HEK293 (cell line): ENCODE measurements at regions not wholly inside any gene's neighbourhood (a gene's known extent, or its start where the extent isn't known, plus 50 kb on each side); places are given as distances from the start of the nearest gene placed in this dataset.

Source experiments
- CTCF ChIA-PET: fragments of 350-600 bp; formaldehyde crosslinking; extraction: SDS; loops from one replicate; lab custom pipeline; 2021; ENCODE audit warnings: antibody characterized with exemption; lab: Yijun Ruan, JAX
- POLR2A ChIA-PET: fragments of 300-600 bp; formaldehyde crosslinking; extraction: SDS; loops from one replicate; lab custom pipeline; 2020; ENCODE audit warnings: antibody characterized with exemption, inconsistent platforms; lab: Yijun Ruan, JAX
- H3K27ac ChIP-seq: fragments of 200-500 bp; sonication (Bioruptor generic); 2 replicates; pipeline ENCODE4 v1.5.1; 2014; ENCODE audit warnings: low read depth, low read length, control low read depth, inconsistent platforms; ENCODE audit errors: extremely low read depth
- H3K36me3 ChIP-seq, 2 experiments: fragments of 200-500 bp in 1 of 2; sonication (Bioruptor generic) in 1 of 2; 1 replicate in 1 of 2; 2 replicates in 1 of 2; pipeline ENCODE4 v1.5.1; 2014 to 2017; ENCODE audit warnings: inconsistent platforms in 2 of 2, low read length in 2 of 2; ENCODE audit not compliant: control insufficient read depth in 2 of 2, insufficient read depth in 1 of 2
- H3K4me1 ChIP-seq: fragments of 200-500 bp; sonication (Bioruptor generic); 2 replicates; pipeline ENCODE4 v1.5.1; 2014; ENCODE audit warnings: mild to moderate bottlenecking, low read length, inconsistent platforms; ENCODE audit not compliant: control insufficient read depth, insufficient read depth
- H3K4me3 ChIP-seq: 2 replicates; pipeline ENCODE4 v1.5.1; 2011; ENCODE audit warnings: low read depth, mild to moderate bottlenecking, control low read depth, low read length, moderate library complexity
- H3K9me3 ChIP-seq: fragments of 200-500 bp; sonication (Bioruptor generic); 2 replicates; pipeline ENCODE4 v1.5.1; 2014; ENCODE audit warnings: low read depth, low read length, inconsistent platforms; ENCODE audit not compliant: control insufficient read depth, insufficient read depth
- AEBP2 ChIP-seq: fragments of 450-650 bp; formaldehyde crosslinking; IDR thresholded peaks from 2 replicates; pipeline ENCODE4 v1.5.1; 2016; ENCODE audit warnings: missing biosample characterization, missing genetic modification characterization, borderline replicate concordance
- IKZF3 ChIP-seq: fragments of 450-650 bp; IDR thresholded peaks from 2 replicates; pipeline ENCODE4 v1.5.0; 2018; ENCODE audit warnings: missing biosample characterization, mild to moderate bottlenecking, missing genetic modification characterization, moderate library complexity
- KLF17 ChIP-seq: fragments of 450-650 bp; formaldehyde crosslinking; IDR thresholded peaks from 2 replicates; pipeline ENCODE4 v1.5.1; 2016; ENCODE audit warnings: missing biosample characterization, missing genetic modification characterization
- MYNN ChIP-seq: fragments of 450-650 bp; formaldehyde crosslinking; IDR thresholded peaks from 2 replicates; pipeline ENCODE4 v1.5.1; 2016; ENCODE audit warnings: missing biosample characterization, missing genetic modification characterization, borderline replicate concordance
- SCRT1 ChIP-seq: fragments of 450-650 bp; formaldehyde crosslinking; IDR thresholded peaks from 2 replicates; pipeline ENCODE4 v1.5.1; 2016; ENCODE audit warnings: missing biosample characterization, missing genetic modification characterization, borderline replicate concordance
- SCRT2 ChIP-seq: fragments of 450-650 bp; formaldehyde crosslinking; IDR thresholded peaks from 2 replicates; pipeline ENCODE4 v1.5.1; 2016; ENCODE audit warnings: missing biosample characterization, missing genetic modification characterization
- SP3 ChIP-seq: fragments of 450-650 bp; formaldehyde crosslinking; IDR thresholded peaks from 2 replicates; pipeline ENCODE4 v1.5.1; 2016; ENCODE audit warnings: missing biosample characterization, missing genetic modification characterization
- YY1 ChIP-seq: fragments of 450-650 bp; formaldehyde crosslinking; IDR thresholded peaks from 2 replicates; pipeline ENCODE4 v1.5.1; 2018; ENCODE audit warnings: missing biosample characterization, missing genetic modification characterization
- ZBTB17 ChIP-seq: fragments of 450-650 bp; formaldehyde crosslinking; IDR thresholded peaks from 2 replicates; pipeline ENCODE4 v1.5.1; 2016; ENCODE audit warnings: missing biosample characterization, missing genetic modification characterization
- ZBTB48 ChIP-seq: fragments of 450-650 bp; formaldehyde crosslinking; IDR thresholded peaks from 2 replicates; pipeline ENCODE4 v1.5.1; 2016; ENCODE audit warnings: missing biosample characterization, missing genetic modification characterization
- ZNF112 ChIP-seq: fragments of 450-650 bp; formaldehyde crosslinking; IDR thresholded peaks from 2 replicates; pipeline ENCODE4 v1.5.0; 2017; ENCODE audit warnings: missing biosample characterization, missing genetic modification characterization
- ZNF140 ChIP-seq: fragments of 450-650 bp; formaldehyde crosslinking; IDR thresholded peaks from 2 replicates; pipeline ENCODE4 v1.5.1; 2016; ENCODE audit warnings: missing biosample characterization, missing genetic modification characterization
- ZNF202 ChIP-seq: fragments of 450-650 bp; formaldehyde crosslinking; IDR thresholded peaks from 2 replicates; pipeline ENCODE4 v1.5.1; 2016; ENCODE audit warnings: missing biosample characterization, missing genetic modification characterization, borderline replicate concordance
- ZNF548 ChIP-seq: fragments of 450-650 bp; formaldehyde crosslinking; IDR thresholded peaks from 2 replicates; pipeline ENCODE4 v1.5.1; 2016; ENCODE audit warnings: missing biosample characterization, missing genetic modification characterization
- ZNF555 ChIP-seq: fragments of 450-650 bp; formaldehyde crosslinking; conservative IDR thresholded peaks from 2 replicates; pipeline ENCODE4 v1.5.1; 2017; ENCODE audit warnings: missing biosample characterization, mild to moderate bottlenecking, missing genetic modification characterization, inconsistent platforms
- ZNF560 ChIP-seq: fragments of 450-650 bp; formaldehyde crosslinking; IDR thresholded peaks from 2 replicates; pipeline ENCODE4 v1.5.1; 2017; ENCODE audit warnings: missing biosample characterization, missing genetic modification characterization, borderline replicate concordance
- ZNF664 ChIP-seq: fragments of 450-650 bp; formaldehyde crosslinking; IDR thresholded peaks from 2 replicates; pipeline ENCODE4 v1.5.1; 2016; ENCODE audit warnings: missing biosample characterization, missing genetic modification characterization
- ZNF830 ChIP-seq: fragments of 450-650 bp; IDR thresholded peaks from 2 replicates; pipeline ENCODE4 v1.5.0; 2018; ENCODE audit warnings: missing biosample characterization, missing genetic modification characterization, low read depth, mild to moderate bottlenecking, moderate library complexity
- ZXDB ChIP-seq: fragments of 450-650 bp; formaldehyde crosslinking; IDR thresholded peaks from 2 replicates; pipeline ENCODE4 v1.5.1; 2016; ENCODE audit warnings: missing biosample characterization, missing genetic modification characterization
- TF ChIP-seq, protein P1 (sequence below): fragments of 450-650 bp; formaldehyde crosslinking; IDR thresholded peaks from 2 replicates; pipeline ENCODE4 v1.5.1; 2016; ENCODE audit warnings: missing biosample characterization, missing genetic modification characterization, borderline replicate concordance
- TF ChIP-seq, protein P2 (sequence below): fragments of 450-650 bp; formaldehyde crosslinking; IDR thresholded peaks from 2 replicates; pipeline ENCODE4 v1.5.1; 2016; ENCODE audit warnings: missing biosample characterization, missing genetic modification characterization

GRCh38 chr11:69889400-69890318 is 70.4 kb upstream of the FGF3 start:
- TF ChIP-seq ZBTB48 (tag by site-specific recombination) = no peak
- TF ChIP-seq ZNF664 (tag by site-specific recombination) = no peak
- no peak for TF ChIP-seq SCRT1
- TF ChIP-seq ZNF555 (tag by site-specific recombination) = no peak
- no peak for TF ChIP-seq AEBP2 (tag by site-specific recombination)
- TF ChIP-seq MYNN (tag by site-specific recombination) = no peak
- TF ChIP-seq, all 188 proteins: peak for 0
- Histone ChIP-seq H3K4me1 (no peaks in the 10 kb centered on the region), H3K4me3 (no peak overlapping the region), H3K27ac (no peak overlapping the region), H3K36me3 (no peaks in the 10 kb centered on the region), H3K9me3 (no peaks in the 10 kb centered on the region)
- CTCF ChIA-PET = interaction anchor here (0.6 to 3.9 kb wide), 20 partner anchors 12 to 490 kb away, joined by 3 to 20 read pairs (median 4); no protein-coding TSS in a partner anchor
- POLR2A ChIA-PET = no interaction called here

DNA sequence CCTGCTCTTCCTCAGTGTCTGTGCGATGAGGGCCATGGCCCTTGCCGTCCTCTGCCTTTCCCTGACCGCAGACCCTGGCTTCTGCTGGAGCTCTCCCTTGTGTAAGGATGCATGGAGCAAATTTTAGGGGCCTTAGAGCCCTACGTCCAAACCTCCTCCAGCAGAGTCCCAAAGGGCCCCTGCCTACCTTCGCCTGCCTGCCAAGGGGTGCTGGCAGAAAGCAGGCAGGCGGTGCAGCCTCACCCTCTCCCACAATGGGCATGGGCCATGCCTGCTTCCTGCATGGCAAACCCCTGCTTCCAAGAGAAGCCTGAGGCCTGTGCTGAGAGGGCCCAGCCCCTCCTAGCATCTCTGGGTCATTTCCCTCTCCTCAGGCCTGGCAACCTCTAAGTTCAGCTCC is 71.3 kb upstream of the FGF3 start:
- H3K9me3 ChIP-seq = no peaks in the 10 kb centered on the region
- no peaks in the 10 kb centered on the region for H3K36me3 ChIP-seq
- ChIA-PET POLR2A (no interaction called here), CTCF (interaction anchor here (0.6 to 3.9 kb wide), 6 partner anchors 11 to 205 kb away, joined by 3 to 20 read pairs (median 4); no protein-coding TSS in a partner anchor)
- no peak for TF ChIP-seq ZBTB48 (tag by site-specific recombination)
- TF ChIP-seq ZNF560 = no peak
- no peak for TF ChIP-seq ZBTB17
- no peak for TF ChIP-seq ZNF548 (tag by site-specific recombination)
- no peak for TF ChIP-seq SP3 (tag by site-specific recombination)
- no peak for TF ChIP-seq ZXDB (tag by site-specific recombination)
- H3K27ac ChIP-seq = no peak overlapping the region
- no peaks in the 10 kb centered on the region for H3K4me1 ChIP-seq
- H3K4me3 ChIP-seq = no peak overlapping the region

GRCh38 chr11:69891421-69892236 is 72.4 kb upstream of the FGF3 start:
- CTCF ChIA-PET = interaction anchor here (1.1 to 3.6 kb wide), 5 partner anchors 8 to 207 kb away, joined by 4 to 20 read pairs (median 4); no protein-coding TSS in a partner anchor
- Histone ChIP-seq H3K9me3 (no peaks in the 10 kb centered on the region), H3K4me1 (no peaks in the 10 kb centered on the region), H3K36me3 (no peaks in the 10 kb centered on the region), H3K27ac (no peak overlapping the region), H3K4me3 (no peak overlapping the region)
- POLR2A ChIA-PET = no interaction called here
- TF ChIP-seq, protein P1, sequence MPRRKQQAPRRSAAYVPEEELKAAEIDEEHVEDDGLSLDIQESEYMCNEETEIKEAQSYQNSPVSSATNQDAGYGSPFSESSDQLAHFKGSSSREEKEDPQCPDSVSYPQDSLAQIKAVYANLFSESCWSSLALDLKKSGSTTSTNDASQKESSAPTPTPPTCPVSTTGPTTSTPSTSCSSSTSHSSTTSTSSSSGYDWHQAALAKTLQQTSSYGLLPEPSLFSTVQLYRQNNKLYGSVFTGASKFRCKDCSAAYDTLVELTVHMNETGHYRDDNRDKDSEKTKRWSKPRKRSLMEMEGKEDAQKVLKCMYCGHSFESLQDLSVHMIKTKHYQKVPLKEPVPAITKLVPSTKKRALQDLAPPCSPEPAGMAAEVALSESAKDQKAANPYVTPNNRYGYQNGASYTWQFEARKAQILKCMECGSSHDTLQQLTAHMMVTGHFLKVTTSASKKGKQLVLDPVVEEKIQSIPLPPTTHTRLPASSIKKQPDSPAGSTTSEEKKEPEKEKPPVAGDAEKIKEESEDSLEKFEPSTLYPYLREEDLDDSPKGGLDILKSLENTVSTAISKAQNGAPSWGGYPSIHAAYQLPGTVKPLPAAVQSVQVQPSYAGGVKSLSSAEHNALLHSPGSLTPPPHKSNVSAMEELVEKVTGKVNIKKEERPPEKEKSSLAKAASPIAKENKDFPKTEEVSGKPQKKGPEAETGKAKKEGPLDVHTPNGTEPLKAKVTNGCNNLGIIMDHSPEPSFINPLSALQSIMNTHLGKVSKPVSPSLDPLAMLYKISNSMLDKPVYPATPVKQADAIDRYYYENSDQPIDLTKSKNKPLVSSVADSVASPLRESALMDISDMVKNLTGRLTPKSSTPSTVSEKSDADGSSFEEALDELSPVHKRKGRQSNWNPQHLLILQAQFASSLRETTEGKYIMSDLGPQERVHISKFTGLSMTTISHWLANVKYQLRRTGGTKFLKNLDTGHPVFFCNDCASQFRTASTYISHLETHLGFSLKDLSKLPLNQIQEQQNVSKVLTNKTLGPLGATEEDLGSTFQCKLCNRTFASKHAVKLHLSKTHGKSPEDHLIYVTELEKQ (tag by site-specific recombination) = no peak
- TF ChIP-seq SCRT2 (tag by site-specific recombination) (no peak), IKZF3 (tag by site-specific recombination) (no peak), ZNF830 (no peak), ZNF140 (no peak), ZNF202 (no peak), ZNF112 (tag by site-specific recombination) (no peak), KLF17 (tag by site-specific recombination) (no peak), YY1 (tag by site-specific recombination) (no peak)
- TF ChIP-seq, protein P2, sequence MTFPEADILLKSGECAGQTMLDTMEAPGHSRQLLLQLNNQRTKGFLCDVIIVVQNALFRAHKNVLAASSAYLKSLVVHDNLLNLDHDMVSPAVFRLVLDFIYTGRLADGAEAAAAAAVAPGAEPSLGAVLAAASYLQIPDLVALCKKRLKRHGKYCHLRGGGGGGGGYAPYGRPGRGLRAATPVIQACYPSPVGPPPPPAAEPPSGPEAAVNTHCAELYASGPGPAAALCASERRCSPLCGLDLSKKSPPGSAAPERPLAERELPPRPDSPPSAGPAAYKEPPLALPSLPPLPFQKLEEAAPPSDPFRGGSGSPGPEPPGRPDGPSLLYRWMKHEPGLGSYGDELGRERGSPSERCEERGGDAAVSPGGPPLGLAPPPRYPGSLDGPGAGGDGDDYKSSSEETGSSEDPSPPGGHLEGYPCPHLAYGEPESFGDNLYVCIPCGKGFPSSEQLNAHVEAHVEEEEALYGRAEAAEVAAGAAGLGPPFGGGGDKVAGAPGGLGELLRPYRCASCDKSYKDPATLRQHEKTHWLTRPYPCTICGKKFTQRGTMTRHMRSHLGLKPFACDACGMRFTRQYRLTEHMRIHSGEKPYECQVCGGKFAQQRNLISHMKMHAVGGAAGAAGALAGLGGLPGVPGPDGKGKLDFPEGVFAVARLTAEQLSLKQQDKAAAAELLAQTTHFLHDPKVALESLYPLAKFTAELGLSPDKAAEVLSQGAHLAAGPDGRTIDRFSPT (tag by site-specific recombination) = no peak
